ENCODE measurements at regions not wholly inside any gene's neighbourhood (a gene's known extent, or its start where the extent isn't known, plus 50 kb on each side); places are given as distances from the start of the nearest gene placed in this dataset.
"Not testable (repeated sequence)": the region's sequence is repeated elsewhere in the genome, so short reads cannot be mapped to it uniquely, and the experiment has no call there.

- no peak for ATAC-seq
- Mint-ChIP-seq H3K27ac (no peak overlapping the region), H3K36me3 (ENCODE audit: low read depth) (no peaks in the 10 kb centered on the region), H3K4me1 (ENCODE audit: low read depth) (no peaks in the 10 kb centered on the region), H3K9me3 (ENCODE audit: insufficient read depth) (no peaks in the 10 kb centered on the region), H3K4me3 (no peak overlapping the region), H3K27me3 (ENCODE audit: low read depth) (no peaks in the 10 kb centered on the region)
- no peak for DNase-seq
- ChIA-PET POLR2A (no interaction called here), CTCF (no interaction called here)
Measured at GRCh38 chr18:55737781-55738468, 149.9 kb upstream of the TCF4 start.

GRCh38 chr18:55737266-55737665 is 149.3 kb upstream of the TCF4 start:
- H3K4me3 Mint-ChIP-seq, result no peak overlapping the region
- DNase-seq (no peak), ATAC-seq (no peak)
- POLR2A ChIA-PET, result no interaction called here
- no peak overlapping the region for H3K27ac Mint-ChIP-seq
- H3K4me1 Mint-ChIP-seq (ENCODE audit: low read depth), result no peaks in the 10 kb centered on the region
- CTCF ChIA-PET, result no interaction called here
- no peaks in the 10 kb centered on the region for H3K9me3 Mint-ChIP-seq (ENCODE audit: insufficient read depth)
- H3K36me3 Mint-ChIP-seq (ENCODE audit: low read depth), result no peaks in the 10 kb centered on the region
- H3K27me3 Mint-ChIP-seq (ENCODE audit: low read depth), result no peaks in the 10 kb centered on the region

- Mint-ChIP-seq H3K4me3 (no peak overlapping the region), H3K36me3 (ENCODE audit: low read depth) (no peaks in the 10 kb centered on the region), H3K4me1 (ENCODE audit: low read depth) (no peaks in the 10 kb centered on the region), H3K9me3 (ENCODE audit: insufficient read depth) (no peaks in the 10 kb centered on the region), H3K27me3 (ENCODE audit: low read depth) (no peaks in the 10 kb centered on the region), H3K27ac (no peak overlapping the region)
- POLR2A ChIA-PET, result no interaction called here
- DNase-seq (no peak), ATAC-seq (no peak)
- CTCF ChIA-PET, result no interaction called here
Measured at GRCh38 chr18:55735969-55736368, 148.0 kb upstream of the TCF4 start.

GRCh38 chr18:55735199-55735855 is 147.3 kb upstream of the TCF4 start:
- Mint-ChIP-seq H3K9me3 (ENCODE audit: insufficient read depth) (no peaks in the 10 kb centered on the region), H3K27me3 (ENCODE audit: low read depth) (no peaks in the 10 kb centered on the region), H3K4me3 (no peak overlapping the region), H3K27ac (no peak overlapping the region), H3K36me3 (ENCODE audit: low read depth) (no peaks in the 10 kb centered on the region), H3K4me1 (ENCODE audit: low read depth) (no peaks in the 10 kb centered on the region)
- CTCF ChIA-PET, result no interaction called here
- DNase-seq (no peak), ATAC-seq (no peak)
- POLR2A ChIA-PET, result no interaction called here

- H3K4me1 Mint-ChIP-seq (ENCODE audit: low read depth), result no peaks in the 10 kb centered on the region
- ATAC-seq, result no peak
- no peaks in the 10 kb centered on the region for H3K9me3 Mint-ChIP-seq (ENCODE audit: insufficient read depth)
- H3K27me3 Mint-ChIP-seq (ENCODE audit: low read depth), result no peaks in the 10 kb centered on the region
- DNase-seq, result no peak
- no peak overlapping the region for H3K27ac Mint-ChIP-seq
- CTCF ChIA-PET, result no interaction called here
- POLR2A ChIA-PET, result interaction anchor here (0.6 kb wide), 1 partner anchor 225 kb away, joined by 3 read pairs; no protein-coding TSS in a partner anchor
- H3K36me3 Mint-ChIP-seq (ENCODE audit: low read depth), result no peaks in the 10 kb centered on the region
- H3K4me3 Mint-ChIP-seq, result no peak overlapping the region
Measured at GRCh38 chr18:55732227-55733106, 144.5 kb upstream of the TCF4 start.

- H3K36me3 Mint-ChIP-seq (ENCODE audit: low read depth), result no peaks in the 10 kb centered on the region
- H3K9me3 Mint-ChIP-seq (ENCODE audit: insufficient read depth), result no peaks in the 10 kb centered on the region
- DNase-seq (no peak), ATAC-seq (no peak)
- ChIA-PET CTCF (no interaction called here), POLR2A (no interaction called here)
- no peaks in the 10 kb centered on the region for H3K27me3 Mint-ChIP-seq (ENCODE audit: low read depth)
- no peaks in the 10 kb centered on the region for H3K4me1 Mint-ChIP-seq (ENCODE audit: low read depth)
- no peak overlapping the region for H3K4me3 Mint-ChIP-seq
- no peak overlapping the region for H3K27ac Mint-ChIP-seq
Measured at GRCh38 chr18:55731594-55732042, 143.6 kb upstream of the TCF4 start.

DNA sequence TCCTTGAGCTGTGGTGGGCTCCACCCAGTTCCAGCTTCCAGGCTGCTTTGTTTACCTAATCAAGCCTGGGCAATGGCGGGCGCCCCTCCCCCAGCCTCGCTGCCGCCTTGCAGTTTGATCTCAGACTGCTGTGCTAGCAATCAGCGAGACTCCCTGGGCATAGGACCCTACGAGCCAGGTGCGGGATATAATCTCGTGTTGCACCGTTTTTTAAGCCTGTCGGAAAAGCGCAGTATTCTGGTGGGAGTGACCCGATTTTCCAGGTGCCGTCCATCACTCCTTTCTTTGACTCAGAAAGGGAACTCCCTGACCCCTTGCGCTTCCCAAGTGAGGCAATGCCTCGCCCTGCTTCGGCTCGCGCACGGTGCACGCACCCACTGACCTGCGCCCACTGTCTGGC is 133.0 kb upstream of the TCF4 start:
- H3K4me1 Mint-ChIP-seq (ENCODE audit: low read depth); H3K27me3 Mint-ChIP-seq (ENCODE audit: low read depth); H3K36me3 Mint-ChIP-seq (ENCODE audit: low read depth); DNase-seq; CTCF ChIA-PET; H3K9me3 Mint-ChIP-seq (ENCODE audit: insufficient read depth); H3K27ac Mint-ChIP-seq; POLR2A ChIA-PET; ATAC-seq; H3K4me3 Mint-ChIP-seq: not testable (repeated sequence)

GRCh38 chr18:55713707-55714106 is 125.7 kb upstream of the TCF4 start:
- no peak for DNase-seq
- ChIA-PET CTCF (no interaction called here), POLR2A (no interaction called here)
- Mint-ChIP-seq H3K27me3 (ENCODE audit: low read depth) (no peaks in the 10 kb centered on the region), H3K4me1 (ENCODE audit: low read depth) (no peaks in the 10 kb centered on the region), H3K27ac (no peak overlapping the region), H3K36me3 (ENCODE audit: low read depth) (no peaks in the 10 kb centered on the region), H3K9me3 (ENCODE audit: insufficient read depth) (peaks cover 7% of the 10 kb centered on the region), H3K4me3 (no peak overlapping the region)
- ATAC-seq, result no peak

DNA sequence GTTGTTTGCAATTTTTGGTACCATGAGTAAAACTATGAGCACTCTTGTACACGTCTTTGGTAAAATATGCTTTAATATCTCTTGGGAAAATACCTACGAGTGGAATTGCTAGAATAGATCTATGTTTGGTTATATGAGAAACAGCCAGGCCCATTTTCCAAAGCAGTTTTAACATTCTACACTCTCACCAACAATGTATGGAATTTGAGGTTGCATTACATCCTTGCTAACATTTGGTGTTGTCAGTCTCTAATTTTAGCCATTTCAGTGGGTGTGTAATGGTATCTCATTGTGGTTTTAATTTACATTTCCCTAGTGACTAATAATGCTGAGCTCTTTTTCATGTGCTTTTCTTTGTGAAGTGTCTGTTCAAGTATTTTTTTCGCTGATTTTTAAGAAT is 118.9 kb upstream of the TCF4 start:
- CTCF ChIA-PET, result no interaction called here

GRCh38 chr18:55699233-55699765 is 111.3 kb upstream of the TCF4 start:
- CTCF ChIA-PET, result no interaction called here
- POLR2A ChIA-PET, result no interaction called here
- no peak for DNase-seq
- H3K9me3 Mint-ChIP-seq (ENCODE audit: insufficient read depth), result no peaks in the 10 kb centered on the region
- H3K36me3 Mint-ChIP-seq (ENCODE audit: low read depth), result no peaks in the 10 kb centered on the region
- H3K4me3 Mint-ChIP-seq, result no peak overlapping the region
- H3K4me1 Mint-ChIP-seq (ENCODE audit: low read depth), result no peaks in the 10 kb centered on the region
- no peak overlapping the region for H3K27ac Mint-ChIP-seq
- no peaks in the 10 kb centered on the region for H3K27me3 Mint-ChIP-seq (ENCODE audit: low read depth)
- ATAC-seq, result no peak

More for the DNA sequence above, 118.9 kb upstream of the TCF4 start:
- no peaks in the 10 kb centered on the region for H3K36me3 Mint-ChIP-seq (ENCODE audit: low read depth)
- ATAC-seq (no peak), DNase-seq (no peak)
- H3K9me3 Mint-ChIP-seq (ENCODE audit: insufficient read depth), result peaks cover 7% of the 10 kb centered on the region
- H3K4me1 Mint-ChIP-seq (ENCODE audit: low read depth), result no peaks in the 10 kb centered on the region
- H3K27me3 Mint-ChIP-seq (ENCODE audit: low read depth), result no peaks in the 10 kb centered on the region
- H3K27ac Mint-ChIP-seq, result no peak overlapping the region
- POLR2A ChIA-PET, result no interaction called here
- no peak overlapping the region for H3K4me3 Mint-ChIP-seq

DNA sequence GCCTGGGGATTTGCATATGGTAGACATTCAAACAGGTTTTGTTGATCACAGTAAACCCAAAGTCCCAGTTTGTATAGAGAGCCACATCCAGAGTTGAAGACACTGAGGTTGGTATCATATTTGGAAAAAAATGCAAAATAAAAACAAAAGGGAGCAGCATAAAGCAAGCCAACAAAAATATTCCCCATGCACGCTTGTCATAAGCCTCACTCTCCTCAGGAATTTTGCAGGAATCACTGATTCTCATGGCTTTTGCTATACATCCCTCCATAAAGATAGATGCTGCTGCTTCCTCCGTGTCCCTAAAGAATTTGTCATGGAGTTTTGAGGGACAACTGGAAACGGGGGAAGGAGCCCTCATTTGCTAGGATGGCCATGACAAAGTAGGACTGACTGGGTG is 108.8 kb upstream of the TCF4 start:
- ATAC-seq (no peak), DNase-seq (no peak)
- H3K4me1 Mint-ChIP-seq (ENCODE audit: low read depth), result no peaks in the 10 kb centered on the region
- no peak overlapping the region for H3K27ac Mint-ChIP-seq
- POLR2A ChIA-PET, result no interaction called here
- no peaks in the 10 kb centered on the region for H3K9me3 Mint-ChIP-seq (ENCODE audit: insufficient read depth)
- H3K27me3 Mint-ChIP-seq (ENCODE audit: low read depth), result no peaks in the 10 kb centered on the region
- CTCF ChIA-PET, result no interaction called here
- no peak overlapping the region for H3K4me3 Mint-ChIP-seq
- no peaks in the 10 kb centered on the region for H3K36me3 Mint-ChIP-seq (ENCODE audit: low read depth)

DNA sequence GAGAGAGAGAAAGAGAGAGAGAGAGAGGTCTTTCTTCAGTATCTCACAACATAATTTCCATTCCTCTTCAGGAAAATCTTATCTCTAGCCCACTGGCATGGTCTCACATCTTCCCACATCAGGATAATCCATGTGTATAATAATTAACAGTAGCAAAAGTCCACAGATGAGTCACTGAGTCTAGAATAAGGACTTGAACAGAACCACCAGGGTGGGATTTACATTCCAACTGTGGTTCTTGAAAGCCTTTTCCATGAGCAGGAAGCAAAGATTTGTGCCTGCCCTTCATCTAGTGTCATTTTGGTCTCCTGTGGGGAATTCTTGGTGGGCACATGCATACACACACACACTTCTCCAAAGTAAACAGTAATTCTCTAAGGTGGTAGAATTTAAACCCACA is 107.1 kb upstream of the TCF4 start:
- Mint-ChIP-seq H3K27me3 (ENCODE audit: low read depth) (no peaks in the 10 kb centered on the region), H3K9me3 (ENCODE audit: insufficient read depth) (no peaks in the 10 kb centered on the region), H3K4me1 (ENCODE audit: low read depth) (no peaks in the 10 kb centered on the region), H3K4me3 (no peak overlapping the region), H3K27ac (no peak overlapping the region), H3K36me3 (ENCODE audit: low read depth) (no peaks in the 10 kb centered on the region)
- DNase-seq (no peak), ATAC-seq (no peak)
- ChIA-PET POLR2A (no interaction called here), CTCF (no interaction called here)

All from activated CD8-positive, alpha-beta T cell treated with anti-CD3 and anti-CD28 coated beads, Interleukin-2, amount 10 ng/mL, durations not matched to agents 7 days and 5 days (primary cell).